Mucosa of rectum (tissue), 2 donors: ENCODE measurements at regions not wholly inside any gene's neighbourhood (a gene's known extent, or its start where the extent isn't known, plus 50 kb on each side); places are given as distances from the start of the nearest gene placed in this dataset.

Source experiments
- H3K27ac ChIP-seq, 2 donors: one replicate each; pipeline ENCODE4 v1.7.0; 2013; ENCODE audit warnings: inconsistent platforms in 2 of 2, low read depth in 2 of 2, low read length in 2 of 2
- H3K27me3 ChIP-seq, 2 donors: one replicate each; pipeline ENCODE4 v1.7.0; 2013; ENCODE audit warnings: low read length in 2 of 2; ENCODE audit not compliant: control insufficient read depth in 2 of 2, insufficient read depth in 2 of 2
- H3K36me3 ChIP-seq, 2 donors: one replicate each; pipeline ENCODE4 v1.7.0; 2013; ENCODE audit warnings: low read length in 2 of 2; ENCODE audit not compliant: control insufficient read depth in 2 of 2, insufficient read depth in 2 of 2
- H3K4me1 ChIP-seq, 2 donors: one replicate each; pipeline ENCODE4 v1.7.0; 2013; ENCODE audit warnings: low read length in 2 of 2, mild to moderate bottlenecking in 1 of 2; ENCODE audit not compliant: control insufficient read depth in 2 of 2, insufficient read depth in 2 of 2
- H3K4me3 ChIP-seq, 2 donors: one replicate each; pipeline ENCODE4 v1.7.0; 2013; ENCODE audit warnings: low read length in 2 of 2
- H3K9ac ChIP-seq, 2 donors: one replicate each; pipeline ENCODE4 v1.7.0; 2013; ENCODE audit warnings: low read length in 2 of 2, low read depth in 1 of 2, mild to moderate bottlenecking in 1 of 2
- H3K9me3 ChIP-seq, 2 donors: one replicate each; pipeline ENCODE4 v1.7.0; 2013; ENCODE audit warnings: low read length in 2 of 2; ENCODE audit not compliant: control insufficient read depth in 2 of 2
- donor health status: healthy.
- donor health status: Normal muscosa, but diverticular disease.

DNA sequence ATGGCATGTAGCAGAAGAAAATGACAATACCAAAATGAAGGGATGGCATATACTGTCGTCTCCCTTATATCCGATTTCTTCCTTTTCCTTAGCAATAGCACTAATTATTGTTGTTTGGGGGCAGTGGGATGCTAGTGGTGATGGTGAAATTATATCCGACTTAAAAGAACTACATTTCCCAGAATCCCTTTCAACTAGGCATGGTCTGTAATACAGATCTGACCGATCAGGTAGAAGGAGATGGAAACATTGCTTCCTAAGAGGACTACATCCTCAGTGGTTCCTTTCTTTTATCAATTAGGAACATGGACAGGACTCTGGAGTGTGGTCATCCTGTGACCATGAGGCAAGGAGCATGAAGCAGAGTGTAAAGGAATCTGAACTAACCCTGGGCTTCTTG lies 532.6 kb downstream of the CBLN4 start:
- Histone ChIP-seq H3K27me3 (no peaks in the 10 kb centered on the region), H3K9ac (no peak overlapping the region), H3K4me3 (no peak overlapping the region), H3K27ac (no peak overlapping the region), H3K4me1 (no peaks in the 10 kb centered on the region), H3K36me3 (no peaks in the 10 kb centered on the region), H3K9me3 (no peaks in the 10 kb centered on the region)

- H3K36me3 ChIP-seq: no peaks in the 10 kb centered on the region
- no peaks in the 10 kb centered on the region for H3K9me3 ChIP-seq
- H3K4me1 ChIP-seq: no peaks in the 10 kb centered on the region
- no peaks in the 10 kb centered on the region for H3K27me3 ChIP-seq
- H3K4me3 ChIP-seq: no peak overlapping the region
- no peak overlapping the region for H3K27ac ChIP-seq
- no peak overlapping the region for H3K9ac ChIP-seq
Measured at GRCh38 chr20:55471052-55472006, 534.0 kb downstream of the CBLN4 start.

- H3K27me3 ChIP-seq: no peaks in the 10 kb centered on the region
- H3K4me3 ChIP-seq: no peak overlapping the region
- no peaks in the 10 kb centered on the region for H3K36me3 ChIP-seq
- H3K4me1 ChIP-seq: no peaks in the 10 kb centered on the region
- no peak overlapping the region for H3K9ac ChIP-seq
- no peaks in the 10 kb centered on the region for H3K9me3 ChIP-seq
- H3K27ac ChIP-seq: no peak overlapping the region
Measured at GRCh38 chr20:55469074-55469473, 536.2 kb downstream of the CBLN4 start.

DNA sequence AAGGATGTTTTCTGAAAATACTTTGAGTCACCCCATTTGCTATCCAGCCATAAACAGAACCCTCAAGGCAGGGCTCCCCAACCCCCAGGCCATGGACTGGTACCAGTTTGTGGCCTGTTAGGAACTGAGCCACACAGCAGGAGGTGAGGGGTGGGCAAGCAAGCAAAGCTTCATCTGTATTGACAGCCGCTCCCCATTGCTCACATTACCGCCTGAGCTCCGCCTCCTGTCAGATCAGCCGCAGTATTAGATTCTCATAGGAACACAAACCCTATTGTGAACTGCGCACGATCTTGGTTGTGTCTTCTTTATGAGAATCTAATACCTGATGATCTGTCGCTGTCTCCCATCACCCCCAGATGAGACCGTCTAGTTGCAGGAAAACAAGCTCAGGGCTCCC lies 543.8 kb downstream of the CBLN4 start:
- H3K9ac ChIP-seq: no peak overlapping the region
- no peaks in the 10 kb centered on the region for H3K4me1 ChIP-seq
- H3K27me3 ChIP-seq: no peaks in the 10 kb centered on the region
- no peak overlapping the region for H3K27ac ChIP-seq
- no peak overlapping the region for H3K4me3 ChIP-seq
- no peaks in the 10 kb centered on the region for H3K36me3 ChIP-seq
- H3K9me3 ChIP-seq: no peaks in the 10 kb centered on the region

DNA sequence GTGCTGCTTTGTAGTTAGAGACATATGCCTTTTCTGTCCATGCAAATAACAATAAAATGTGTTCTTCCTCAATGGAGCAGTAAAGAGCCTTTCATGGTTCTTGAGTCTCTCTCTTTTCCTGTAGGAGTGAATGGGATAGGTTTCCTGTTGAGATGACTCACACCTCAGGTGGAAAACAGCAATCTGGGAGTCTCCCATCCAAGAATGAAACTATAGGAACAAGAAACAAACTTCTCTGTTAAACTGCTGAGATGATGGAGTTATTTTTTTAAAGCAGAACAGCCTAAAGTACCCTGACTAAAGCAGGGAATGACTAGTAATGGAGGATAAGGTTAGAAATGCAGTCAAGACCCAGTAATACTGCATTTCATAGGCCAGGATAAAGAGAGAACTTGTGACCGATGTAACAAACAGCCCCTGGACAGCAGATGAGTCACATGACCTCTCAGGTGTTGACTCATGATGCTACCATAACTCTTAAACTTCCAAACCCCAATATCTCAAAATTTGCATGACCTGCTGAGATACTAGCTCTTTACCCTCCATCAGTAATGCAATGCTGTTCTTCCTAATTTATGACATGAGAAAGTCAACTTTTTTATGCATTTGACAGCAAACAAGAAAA lies 548.9 kb downstream of the CBLN4 start:
- Histone ChIP-seq H3K9ac (no peak overlapping the region), H3K27me3 (no peaks in the 10 kb centered on the region), H3K4me3 (no peak overlapping the region), H3K27ac (no peak overlapping the region), H3K36me3 (no peaks in the 10 kb centered on the region), H3K4me1 (no peaks in the 10 kb centered on the region), H3K9me3 (no peaks in the 10 kb centered on the region)

- no peak overlapping the region for H3K27ac ChIP-seq
- H3K4me1 ChIP-seq: no peaks in the 10 kb centered on the region
- H3K9me3 ChIP-seq: no peaks in the 10 kb centered on the region
- H3K4me3 ChIP-seq: no peak overlapping the region
- H3K36me3 ChIP-seq: no peaks in the 10 kb centered on the region
- no peaks in the 10 kb centered on the region for H3K27me3 ChIP-seq
- H3K9ac ChIP-seq: no peak overlapping the region
Measured at GRCh38 chr20:55449091-55449490, 556.2 kb downstream of the CBLN4 start.

- no peak overlapping the region for H3K27ac ChIP-seq
- no peak overlapping the region for H3K4me3 ChIP-seq
- no peaks in the 10 kb centered on the region for H3K27me3 ChIP-seq
- no peak overlapping the region for H3K9ac ChIP-seq
- no peaks in the 10 kb centered on the region for H3K9me3 ChIP-seq
- no peaks in the 10 kb centered on the region for H3K4me1 ChIP-seq
- H3K36me3 ChIP-seq: no peaks in the 10 kb centered on the region
Measured at GRCh38 chr20:55446301-55446700, 559.0 kb downstream of the CBLN4 start.

- H3K36me3 ChIP-seq: no peaks in the 10 kb centered on the region
- no peaks in the 10 kb centered on the region for H3K9me3 ChIP-seq
- H3K27me3 ChIP-seq: no peaks in the 10 kb centered on the region
- H3K27ac ChIP-seq: no peak overlapping the region
- no peak overlapping the region for H3K9ac ChIP-seq
- no peaks in the 10 kb centered on the region for H3K4me1 ChIP-seq
- no peak overlapping the region for H3K4me3 ChIP-seq
Measured at GRCh38 chr20:55439070-55439469, 566.2 kb downstream of the CBLN4 start.

DNA sequence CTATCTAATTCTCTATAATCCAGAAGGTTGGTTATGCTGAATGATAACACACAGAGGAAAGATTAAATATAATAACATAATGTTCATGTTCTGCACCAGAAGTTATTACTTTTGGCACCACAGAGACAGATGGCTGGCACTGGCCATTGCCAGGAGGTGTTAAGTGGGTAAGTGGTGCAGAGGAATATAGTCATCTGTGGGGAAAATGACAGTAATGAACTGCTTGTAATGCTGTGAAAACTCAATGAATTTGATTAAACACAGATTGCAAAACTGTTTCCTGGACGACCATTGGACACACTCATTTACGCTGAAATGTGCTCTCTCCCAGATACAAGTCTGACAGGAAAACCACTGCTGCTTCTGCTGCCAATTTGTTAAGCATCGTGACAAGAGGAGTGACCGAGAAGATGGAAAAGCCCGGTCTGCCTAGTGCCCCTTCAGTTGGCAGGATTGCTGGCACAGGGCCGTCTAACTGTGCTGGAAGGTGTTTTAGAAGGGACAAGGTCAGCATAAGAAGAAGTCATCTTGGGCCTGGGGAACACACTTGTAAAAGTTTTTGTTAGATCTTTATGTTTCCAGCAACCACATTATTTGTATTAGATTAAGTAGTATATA lies 567.4 kb downstream of the CBLN4 start:
- Histone ChIP-seq H3K9ac (no peak overlapping the region), H3K9me3 (no peaks in the 10 kb centered on the region), H3K27me3 (no peaks in the 10 kb centered on the region), H3K36me3 (no peaks in the 10 kb centered on the region), H3K4me3 (no peak overlapping the region), H3K27ac (no peak overlapping the region), H3K4me1 (no peaks in the 10 kb centered on the region)

- H3K36me3 ChIP-seq: no peaks in the 10 kb centered on the region
- no peaks in the 10 kb centered on the region for H3K4me1 ChIP-seq
- no peaks in the 10 kb centered on the region for H3K27me3 ChIP-seq
- H3K4me3 ChIP-seq: no peak overlapping the region
- no peak overlapping the region for H3K27ac ChIP-seq
- no peaks in the 10 kb centered on the region for H3K9me3 ChIP-seq
- H3K9ac ChIP-seq: no peak overlapping the region
Measured at GRCh38 chr20:55424968-55425367, 580.4 kb downstream of the CBLN4 start.
